B cell (primary cell): ENCODE measurements at regions not wholly inside any gene's neighbourhood (a gene's known extent, or its start where the extent isn't known, plus 50 kb on each side); places are given as distances from the start of the nearest gene placed in this dataset.

Source experiments
- ATAC-seq: fragments of 200-7000 bp; cut with Tn5 transposase; one replicate; pipeline ENCODE4 v1.10.0; 2021; ENCODE audit warnings: low read depth, mild to moderate bottlenecking, moderate number of reproducible peaks, moderate library complexity
- CTCF ChIA-PET: fragments of 350-600 bp; sonication (Branson Sonifier 250); formaldehyde crosslinking; loops from one replicate; lab custom pipeline; 2021; ENCODE audit warnings: antibody characterized with exemption, inconsistent platforms; lab: Charles Lee
- POLR2A ChIA-PET: fragments of 350-600 bp; sonication (Branson Sonifier 250); formaldehyde crosslinking; loops from one replicate; lab custom pipeline; 2021; ENCODE audit warnings: antibody characterized with exemption; lab: Charles Lee
- DNase-seq: peaks from one replicate; pipeline ENCODE4 v3.0.0; 2013
- H2AFZ ChIP-seq: 2 replicates; pipeline ENCODE4 v1.6.1; 2012; ENCODE audit warnings: mild to moderate bottlenecking, low read depth, low read length; ENCODE audit not compliant: insufficient read depth, poor library complexity, severe bottlenecking
- H3K27ac ChIP-seq, 2 donors: 1 replicate in 1 of 2; 2 replicates in 1 of 2; pipeline ENCODE4 v1.5.1; 2012 to 2013; ENCODE audit warnings: low read length in 2 of 2, mild to moderate bottlenecking in 2 of 2, moderate library complexity in 1 of 2
- H3K27me3 ChIP-seq, 4 experiments: fragments of 200-600 bp in 1 of 4; sonication (generic) in 1 of 4; replicated peaks in 1 of 4; 1 replicate in 2 of 4; 2 replicates in 2 of 4; pipeline versions ENCODE4 v1.6.1 to v1.7.0; 2013 to 2016; ENCODE audit warnings: low read length in 3 of 4, mild to moderate bottlenecking in 2 of 4, mixed read lengths in 1 of 4, moderate library complexity in 1 of 4; ENCODE audit not compliant: insufficient read depth in 4 of 4, control insufficient read depth in 3 of 4; ENCODE audit errors: control extremely low read depth in 1 of 4
- H3K36me3 ChIP-seq, 2 experiments: replicated peaks in 1 of 2; 1 replicate in 1 of 2; 2 replicates in 1 of 2; pipeline versions ENCODE4 v1.6.1 to v1.7.1; 2013; ENCODE audit warnings: low read length in 1 of 2; ENCODE audit not compliant: insufficient read depth in 2 of 2, control insufficient read depth in 1 of 2; ENCODE audit errors: control extremely low read depth in 1 of 2, extremely low read depth in 1 of 2
- H3K4me1 ChIP-seq, 2 donors: fragments of 200-600 bp in 1 of 2; sonication (generic) in 1 of 2; 1 replicate in 1 of 2; 2 replicates in 1 of 2; pipeline versions ENCODE4 v1.5.1 to v1.6.1; 2013 to 2017; ENCODE audit warnings: low read length in 2 of 2; ENCODE audit not compliant: control insufficient read depth in 2 of 2, insufficient read depth in 2 of 2
- H3K4me2 ChIP-seq: replicated peaks from 2 replicates; pipeline ENCODE3; 2012; ENCODE audit warnings: mild to moderate bottlenecking, low read depth, low read length; ENCODE audit not compliant: poor library complexity, severe bottlenecking
- H3K4me3 ChIP-seq, 5 experiments: fragments of 200-600 bp in 1 of 5; sonication (generic) in 1 of 5; 1 replicate in 3 of 5; 2 replicates in 2 of 5; pipeline versions ENCODE4 v1.5.1 to v1.7.0; 2011 to 2016; ENCODE audit warnings: low read length in 4 of 5, mild to moderate bottlenecking in 4 of 5, low read depth in 2 of 5, control low read depth in 1 of 5, moderate library complexity in 1 of 5; ENCODE audit not compliant: insufficient read depth in 1 of 5; ENCODE audit errors: control extremely low read depth in 1 of 5, extremely low read depth in 1 of 5
- H3K79me2 ChIP-seq: fragments of 200-600 bp; sonication (generic); one replicate; pipeline ENCODE4 v1.6.0; 2016; ENCODE audit warnings: low read length; ENCODE audit not compliant: control insufficient read depth, insufficient read depth
- H3K9ac ChIP-seq: fragments of 200-600 bp; sonication (generic); 2 replicates; pipeline ENCODE4 v1.6.1; 2017; ENCODE audit warnings: mild to moderate bottlenecking, low read length, moderate library complexity
- H3K9me3 ChIP-seq, 3 donors: one replicate each; pipeline versions ENCODE4 v1.6.1 to v1.7.1; 2013; ENCODE audit warnings: low read length in 2 of 3; ENCODE audit not compliant: control insufficient read depth in 2 of 3, insufficient read depth in 1 of 3; ENCODE audit errors: control extremely low read depth in 1 of 3
- H4K20me1 ChIP-seq: 2 replicates; pipeline ENCODE4 v1.6.0; 2012; ENCODE audit warnings: mild to moderate bottlenecking, low read length; ENCODE audit not compliant: insufficient read depth, control insufficient read depth, poor library complexity, severe bottlenecking
- H3K27ac Mint-ChIP-seq: one replicate; pipeline ENCODE4 v1.8.0; 2021; ENCODE audit warnings: mixed read lengths
- H3K27me3 Mint-ChIP-seq: one replicate; pipeline ENCODE4 v1.8.0; 2021; ENCODE audit warnings: mixed read lengths
- H3K4me1 Mint-ChIP-seq: one replicate; pipeline ENCODE4 v1.8.0; 2021; ENCODE audit warnings: mixed read lengths
- H3K4me3 Mint-ChIP-seq: one replicate; pipeline ENCODE4 v1.8.0; 2021; ENCODE audit warnings: mixed read lengths
- H3K9me3 Mint-ChIP-seq: one replicate; pipeline ENCODE4 v1.8.0; 2022; ENCODE audit warnings: mixed read lengths; ENCODE audit not compliant: insufficient read depth
- CTCF ChIP-seq: fragments of 200-600 bp; IDR thresholded peaks from one replicate; pipeline ENCODE4 v1.8.0; 2022; ENCODE audit warnings: antibody characterized with exemption, mild to moderate bottlenecking
- EZH2 ChIP-seq: IDR thresholded peaks from 2 replicates; pipeline ENCODE4 v1.6.1; 2012; ENCODE audit warnings: borderline replicate concordance, low read depth, mild to moderate bottlenecking, moderate library complexity, low read length; ENCODE audit not compliant: insufficient read depth, poor library complexity, severe bottlenecking
- WGBS: methylation state at CpG from one replicate; pipeline ENCODE4 v1.1.5; 2013; ENCODE audit warnings: missing lambda C conversion rate; ENCODE audit not compliant: insufficient coverage; 5-methylcytosine and 5-hydroxymethylcytosine counted together
- intact Hi-C: fragments of 100-400 bp; cut with micrococcal nuclease; formaldehyde crosslinking; loops from one replicate; pipeline ENCODE4 v1.10.0; 2022

GRCh38 chr9:94168203-94169000 lies 84.1 kb downstream of the PTPDC1 start:
- peaks cover 67% of the 10 kb centered on the region for H3K4me1 Mint-ChIP-seq
- Histone ChIP-seq H3K9me3 (no peaks in the 10 kb centered on the region), H3K4me2 (peak overlapping the region; percentile 87), H3K79me2 (peaks cover 69% of the 10 kb centered on the region), H3K9ac (no peak overlapping the region), H3K36me3 (peaks cover 2 to 3% of the 10 kb centered on the region in 2 experiments), H2AFZ (no peak overlapping the region), H4K20me1 (peaks cover 24% of the 10 kb centered on the region), H3K4me1 (peaks cover 46 to 62% of the 10 kb centered on the region in 2 donors), H3K27me3 (no peaks in the 10 kb centered on the region), H3K27ac (peak overlapping the region in 1 of 2 donors; percentile 99), H3K4me3 (peak overlapping the region in 1 of 5 experiments; percentile 6)
- no peak for TF ChIP-seq EZH2
- TF ChIP-seq CTCF: no peak
- DNase-seq (no peak), ATAC-seq (no peak)
- WGBS: 0% methylated on average over 1 of the region's 10 CpGs
- H3K9me3 Mint-ChIP-seq: no peaks in the 10 kb centered on the region
- CTCF ChIA-PET: interaction anchor here (0.8 to 1.0 kb wide), 2 partner anchors 16 to 102 kb away, joined by 3 to 4 read pairs; no protein-coding TSS in a partner anchor
- POLR2A ChIA-PET: interaction anchor here (0.8 kb wide), 1 partner anchor 45 kb away, joined by 3 read pairs; no protein-coding TSS in a partner anchor
- no peak overlapping the region for H3K27ac Mint-ChIP-seq
- H3K4me3 Mint-ChIP-seq: peak overlapping the region; percentile 92
- intact Hi-C loops: loop anchor here (5.0 to 10.0 kb wide), 3 partner anchors 489 to 604 kb away; partner anchors contain the start of gene AOPEP
- H3K27me3 Mint-ChIP-seq: no peaks in the 10 kb centered on the region

GRCh38 chr9:94169968-94170367 lies 85.7 kb downstream of the PTPDC1 start:
- Histone ChIP-seq H3K4me1 (peaks cover 58 to 74% of the 10 kb centered on the region in 2 donors), H3K9me3 (no peaks in the 10 kb centered on the region), H3K27me3 (no peaks in the 10 kb centered on the region), H3K27ac (peak overlapping the region in 1 of 2 donors; percentile 49), H3K4me2 (peak overlapping the region; percentile 27), H2AFZ (no peak overlapping the region), H3K36me3 (peaks cover 3 to 10% of the 10 kb centered on the region in 2 experiments), H3K79me2 (peaks cover 85% of the 10 kb centered on the region), H3K4me3 (no peak overlapping the region), H4K20me1 (peaks cover 37% of the 10 kb centered on the region), H3K9ac (no peak overlapping the region)
- Mint-ChIP-seq H3K27ac (peak overlapping the region; percentile 23), H3K4me1 (peaks cover 75% of the 10 kb centered on the region), H3K27me3 (no peaks in the 10 kb centered on the region), H3K4me3 (peak overlapping the region; percentile 8), H3K9me3 (no peaks in the 10 kb centered on the region)
- ChIA-PET CTCF (interaction anchor here (1.0 to 3.3 kb wide), 2 partner anchors 44 to 104 kb away, joined by 5 to 9 read pairs; no protein-coding TSS in a partner anchor), POLR2A (no interaction called here)
- TF ChIP-seq CTCF: no peak
- no peak for TF ChIP-seq EZH2
- no peak for ATAC-seq
- intact Hi-C loops: loop anchor here (5.0 to 10.0 kb wide), 3 partner anchors 487 to 605 kb away; partner anchors contain the start of gene AOPEP
- no peak for DNase-seq
